OCI-LY7 (cell line): ENCODE measurements at regions not wholly inside any gene's neighbourhood (a gene's known extent, or its start where the extent isn't known, plus 50 kb on each side); places are given as distances from the start of the nearest gene placed in this dataset.

ENCODE experiments used
- BruUV-seq: library from RNA; stranded (reverse); fragments of 400-500 nt; replicated peaks from 2 replicates; lab custom pipeline; 2021; lab: Mats Ljungman, UMichigan
- CTCF ChIA-PET: fragments of 300-600 bp; sonication (Branson Sonifier 250); formaldehyde crosslinking; loops from one replicate; lab custom pipeline; 2022; ENCODE audit warnings: antibody characterized with exemption; ENCODE audit not compliant: unreplicated experiment; lab: Charles Lee
- POLR2A ChIA-PET: fragments of 300-600 bp; sonication (Branson Sonifier 250); formaldehyde crosslinking; loops from one replicate; lab custom pipeline; 2022; ENCODE audit warnings: antibody characterized with exemption; lab: Charles Lee
- DNase-seq: peaks from one replicate; pipeline ENCODE4 v3.0.0-alpha.2; 2015; ENCODE audit warnings: low spot score
- H2AFZ ChIP-seq: fragments of 200-600 bp; sonication (generic), shearing (Covaris generic); 2 replicates; pipeline ENCODE4 v1.6.1; 2014; ENCODE audit warnings: mild to moderate bottlenecking, antibody characterized with exemption, low read length, moderate library complexity
- H3K27ac ChIP-seq: fragments of 200-600 bp; sonication (generic); 2 replicates; pipeline ENCODE4 v1.5.1; 2014; ENCODE audit warnings: mixed run types, low read depth, mild to moderate bottlenecking, moderate library complexity, low read length, inconsistent platforms; ENCODE audit not compliant: poor library complexity, severe bottlenecking
- H3K36me3 ChIP-seq: fragments of 200-600 bp; sonication (generic); 2 replicates; pipeline ENCODE4 v1.6.1; 2014; ENCODE audit warnings: mild to moderate bottlenecking, antibody characterized with exemption, low read length, moderate library complexity, mixed read lengths; ENCODE audit not compliant: insufficient read depth
- H3K4me1 ChIP-seq: fragments of 200-600 bp; sonication (generic); 2 replicates; pipeline ENCODE4 v1.5.1; 2014; ENCODE audit warnings: mild to moderate bottlenecking, low read length; ENCODE audit not compliant: insufficient read depth, poor library complexity, severe bottlenecking
- H3K4me2 ChIP-seq: fragments of 200-600 bp; sonication (generic); 2 replicates; pipeline ENCODE4 v1.6.1; 2014; ENCODE audit warnings: mild to moderate bottlenecking, low read length
- H3K4me3 ChIP-seq: fragments of 200-600 bp; sonication (generic); 2 replicates; pipeline ENCODE4 v1.5.1; 2014; ENCODE audit warnings: mild to moderate bottlenecking, low read depth, low read length; ENCODE audit not compliant: poor library complexity, severe bottlenecking
- H3K79me2 ChIP-seq: fragments of 200-600 bp; sonication (generic); 2 replicates; pipeline ENCODE4 v1.6.1; 2016; ENCODE audit warnings: low read depth, mild to moderate bottlenecking, low read length, moderate library complexity, mixed read lengths; ENCODE audit not compliant: insufficient read depth
- H3K9me2 ChIP-seq: fragments of 200-600 bp; sonication (generic); 2 replicates; pipeline ENCODE4 v1.6.1; 2016; ENCODE audit warnings: mild to moderate bottlenecking, low read length, mixed read lengths; ENCODE audit not compliant: insufficient read depth
- H3K9me3 ChIP-seq: fragments of 200-600 bp; sonication (generic); 2 replicates; pipeline ENCODE4 v1.6.1; 2014; ENCODE audit warnings: mild to moderate bottlenecking, mixed run types, low read length, mixed read lengths
- H4K20me1 ChIP-seq: fragments of 200-600 bp; sonication (generic); 2 replicates; pipeline ENCODE4 v1.6.1; 2014; ENCODE audit warnings: mild to moderate bottlenecking, antibody characterized with exemption, low read length, moderate library complexity, mixed read lengths; ENCODE audit not compliant: insufficient read depth
- EZH2phosphoT487 ChIP-seq: fragments of 200-600 bp; sonication (generic); IDR thresholded peaks from 2 replicates; pipeline ENCODE4 v1.6.1; 2018; ENCODE audit warnings: low read depth, borderline replicate concordance, mild to moderate bottlenecking, mixed run types, antibody characterized with exemption, low read length, moderate library complexity, mixed read lengths
- intact Hi-C: fragments of 100-400 bp; cut with micrococcal nuclease; formaldehyde crosslinking; loops from one replicate; pipeline ENCODE4 v1.10.0; 2022; ENCODE audit not compliant: unreplicated experiment
- TF ChIP-seq, protein P1 (sequence below): fragments of 200-600 bp; sonication (generic); conservative IDR thresholded peaks from 2 replicates; pipeline ENCODE4 v1.5.1; 2014; ENCODE audit warnings: mild to moderate bottlenecking, antibody characterized with exemption, low read length, moderate library complexity, mixed read lengths

DNA sequence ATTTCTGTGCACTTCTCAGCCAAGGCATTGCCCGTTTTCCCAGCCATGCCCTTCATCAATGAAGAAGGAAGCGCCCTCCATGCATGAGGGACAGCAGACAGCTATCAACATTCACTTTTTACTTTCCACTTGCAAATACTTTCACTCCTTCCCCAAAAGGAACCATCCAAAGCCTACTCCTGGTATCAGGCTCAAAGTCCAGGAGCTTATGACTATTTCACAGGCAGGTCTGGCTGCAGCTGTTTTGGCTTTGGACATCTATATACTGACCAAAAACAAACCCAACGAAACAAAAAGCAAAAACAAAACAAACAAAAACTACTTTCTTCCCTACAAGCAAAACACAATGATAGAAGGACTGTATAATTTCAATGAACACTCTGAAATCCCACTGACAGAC, 825.1 kb downstream of the RNF144A start:
- intact Hi-C loops, result no loop called here
- CTCF ChIA-PET, result no interaction called here
- Histone ChIP-seq H3K4me2 (no peak overlapping the region), H3K9me2 (no peaks in the 10 kb centered on the region), H3K4me3 (no peak overlapping the region), H3K79me2 (no peaks in the 10 kb centered on the region), H3K27ac (no peak overlapping the region), H4K20me1 (no peaks in the 10 kb centered on the region), H3K4me1 (no peaks in the 10 kb centered on the region), H2AFZ (no peak overlapping the region), H3K36me3 (no peaks in the 10 kb centered on the region), H3K9me3 (no peaks in the 10 kb centered on the region)
- TF ChIP-seq EZH2phosphoT487, result no peak
- TF ChIP-seq, protein P1, sequence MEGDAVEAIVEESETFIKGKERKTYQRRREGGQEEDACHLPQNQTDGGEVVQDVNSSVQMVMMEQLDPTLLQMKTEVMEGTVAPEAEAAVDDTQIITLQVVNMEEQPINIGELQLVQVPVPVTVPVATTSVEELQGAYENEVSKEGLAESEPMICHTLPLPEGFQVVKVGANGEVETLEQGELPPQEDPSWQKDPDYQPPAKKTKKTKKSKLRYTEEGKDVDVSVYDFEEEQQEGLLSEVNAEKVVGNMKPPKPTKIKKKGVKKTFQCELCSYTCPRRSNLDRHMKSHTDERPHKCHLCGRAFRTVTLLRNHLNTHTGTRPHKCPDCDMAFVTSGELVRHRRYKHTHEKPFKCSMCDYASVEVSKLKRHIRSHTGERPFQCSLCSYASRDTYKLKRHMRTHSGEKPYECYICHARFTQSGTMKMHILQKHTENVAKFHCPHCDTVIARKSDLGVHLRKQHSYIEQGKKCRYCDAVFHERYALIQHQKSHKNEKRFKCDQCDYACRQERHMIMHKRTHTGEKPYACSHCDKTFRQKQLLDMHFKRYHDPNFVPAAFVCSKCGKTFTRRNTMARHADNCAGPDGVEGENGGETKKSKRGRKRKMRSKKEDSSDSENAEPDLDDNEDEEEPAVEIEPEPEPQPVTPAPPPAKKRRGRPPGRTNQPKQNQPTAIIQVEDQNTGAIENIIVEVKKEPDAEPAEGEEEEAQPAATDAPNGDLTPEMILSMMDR, result no peak
- no peak for DNase-seq
- BruUV-seq, result no TSS peak
- POLR2A ChIA-PET, result no interaction called here

DNA sequence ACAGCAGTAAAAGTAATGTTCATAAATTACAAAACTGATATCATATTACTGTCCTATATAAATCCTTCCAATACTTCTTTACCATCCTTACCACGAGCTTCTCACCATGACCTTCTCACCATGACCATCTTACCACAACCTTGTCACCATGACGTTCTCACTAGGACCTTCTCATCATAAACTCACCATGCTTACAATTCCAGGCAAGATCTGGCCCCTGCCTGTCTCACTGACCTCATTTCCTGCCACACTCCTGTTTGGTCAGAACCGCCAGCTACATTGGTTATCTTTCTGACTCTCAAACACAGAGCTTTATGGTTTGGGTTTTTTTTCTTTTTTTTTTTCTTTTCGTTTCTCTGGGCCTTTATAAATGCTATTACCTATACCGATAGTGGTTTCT, 827.6 kb downstream of the RNF144A start:
- H3K9me3 ChIP-seq, result no peaks in the 10 kb centered on the region
- H3K27ac ChIP-seq, result no peak overlapping the region
- no TSS peak for BruUV-seq
- no peaks in the 10 kb centered on the region for H4K20me1 ChIP-seq
- no peaks in the 10 kb centered on the region for H3K9me2 ChIP-seq
- H2AFZ ChIP-seq, result no peak overlapping the region
- no peak overlapping the region for H3K4me3 ChIP-seq
- ChIA-PET CTCF (no interaction called here), POLR2A (interaction anchor here (0.5 kb wide), 1 partner anchor 986 kb away, joined by 3 read pairs; no protein-coding TSS in a partner anchor)
- H3K36me3 ChIP-seq, result no peaks in the 10 kb centered on the region
- intact Hi-C loops, result no loop called here
- no peak for DNase-seq
- no peak overlapping the region for H3K4me2 ChIP-seq
- TF ChIP-seq, protein P1, result no peak
- no peak for TF ChIP-seq EZH2phosphoT487
- H3K79me2 ChIP-seq, result no peaks in the 10 kb centered on the region
- no peaks in the 10 kb centered on the region for H3K4me1 ChIP-seq

DNA sequence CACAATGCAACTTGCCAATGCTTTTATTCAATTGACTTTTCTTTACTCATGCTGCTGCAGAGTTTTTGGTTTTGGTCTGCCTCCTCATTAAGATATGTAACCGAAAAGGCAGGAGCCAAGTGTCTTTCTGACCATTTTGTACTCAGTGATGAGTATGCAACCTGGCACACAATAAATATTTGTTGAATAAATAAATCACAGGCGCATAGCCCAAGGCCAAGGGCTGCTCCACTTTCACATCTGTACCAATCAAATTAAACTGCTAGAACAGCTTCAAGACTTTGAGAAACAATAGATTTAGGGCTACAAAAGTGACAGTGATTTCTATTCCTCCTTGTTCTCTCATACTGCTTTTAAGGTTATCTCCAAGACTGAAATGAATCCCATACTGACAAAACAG, 828.2 kb downstream of the RNF144A start:
- ChIA-PET POLR2A (interaction anchor here (0.5 kb wide), 1 partner anchor 986 kb away, joined by 3 read pairs; no protein-coding TSS in a partner anchor), CTCF (no interaction called here)
- Histone ChIP-seq H3K4me3 (no peak overlapping the region), H3K9me3 (no peaks in the 10 kb centered on the region), H3K79me2 (no peaks in the 10 kb centered on the region), H4K20me1 (no peaks in the 10 kb centered on the region), H3K4me2 (no peak overlapping the region), H3K27ac (no peak overlapping the region), H3K9me2 (no peaks in the 10 kb centered on the region), H3K36me3 (no peaks in the 10 kb centered on the region), H2AFZ (no peak overlapping the region), H3K4me1 (no peaks in the 10 kb centered on the region)
- intact Hi-C loops, result no loop called here
- DNase-seq, result no peak
- TF ChIP-seq, protein P1, result no peak
- TF ChIP-seq EZH2phosphoT487, result no peak
- no TSS peak for BruUV-seq
